BJ (cell line): ENCODE measurements at regions not wholly inside any gene's neighbourhood (a gene's known extent, or its start where the extent isn't known, plus 50 kb on each side); places are given as distances from the start of the nearest gene placed in this dataset.

Experiments used
- CTCF ChIA-PET: fragments of 350-600 bp; formaldehyde crosslinking; extraction: SDS; loops from one replicate; lab custom pipeline; 2021; ENCODE audit warnings: antibody characterized with exemption, inconsistent platforms; lab: Yijun Ruan, JAX
- POLR2A ChIA-PET: fragments of 300-600 bp; sonication (Branson Sonifier 250); formaldehyde crosslinking; extraction: SDS; loops from one replicate; lab custom pipeline; 2021; ENCODE audit warnings: antibody characterized with exemption; lab: Charles Lee
- DNase-seq: peaks from one replicate; pipeline ENCODE4 v3.0.0-alpha.2; 2011; ENCODE audit warnings: low read depth
- H3K27me3 ChIP-seq: 2 replicates; pipeline ENCODE4 v1.6.0; 2011; ENCODE audit warnings: low read length; ENCODE audit not compliant: control insufficient read depth, insufficient read depth
- H3K36me3 ChIP-seq: 2 replicates; pipeline ENCODE4 v1.5.1; 2011; ENCODE audit warnings: low read length; ENCODE audit not compliant: control insufficient read depth, insufficient read depth
- H3K4me3 ChIP-seq: 2 replicates; pipeline ENCODE4 v1.5.1; 2011; ENCODE audit warnings: low read depth, mild to moderate bottlenecking, control low read depth, low read length
- TF ChIP-seq, protein P1 (sequence below): IDR thresholded peaks from 2 replicates; pipeline ENCODE4 v1.5.1; 2011; ENCODE audit warnings: low read depth, mild to moderate bottlenecking, control low read depth, inconsistent platforms, low read length, moderate library complexity; ENCODE audit not compliant: insufficient read depth

DNA sequence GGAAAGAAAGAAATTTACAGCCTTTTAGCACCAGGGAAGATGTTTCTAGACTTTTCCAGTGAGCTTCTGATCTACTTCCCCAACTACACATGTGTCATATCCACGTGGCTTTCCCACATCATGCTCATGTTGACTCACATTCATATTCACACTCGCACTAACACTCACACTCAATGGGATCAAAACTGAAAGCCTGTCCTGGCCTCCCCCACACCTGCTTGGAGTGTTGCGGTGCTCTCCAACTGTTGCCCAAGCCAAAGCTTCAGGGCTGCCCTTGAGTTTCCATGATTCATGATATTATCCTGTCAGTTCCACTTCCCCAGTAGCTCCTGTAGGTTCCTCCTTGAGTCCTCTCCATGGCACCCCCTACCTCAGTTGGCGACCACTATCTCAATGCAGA is 444.4 kb downstream of the GATA3 start:
- TF ChIP-seq, protein P1, sequence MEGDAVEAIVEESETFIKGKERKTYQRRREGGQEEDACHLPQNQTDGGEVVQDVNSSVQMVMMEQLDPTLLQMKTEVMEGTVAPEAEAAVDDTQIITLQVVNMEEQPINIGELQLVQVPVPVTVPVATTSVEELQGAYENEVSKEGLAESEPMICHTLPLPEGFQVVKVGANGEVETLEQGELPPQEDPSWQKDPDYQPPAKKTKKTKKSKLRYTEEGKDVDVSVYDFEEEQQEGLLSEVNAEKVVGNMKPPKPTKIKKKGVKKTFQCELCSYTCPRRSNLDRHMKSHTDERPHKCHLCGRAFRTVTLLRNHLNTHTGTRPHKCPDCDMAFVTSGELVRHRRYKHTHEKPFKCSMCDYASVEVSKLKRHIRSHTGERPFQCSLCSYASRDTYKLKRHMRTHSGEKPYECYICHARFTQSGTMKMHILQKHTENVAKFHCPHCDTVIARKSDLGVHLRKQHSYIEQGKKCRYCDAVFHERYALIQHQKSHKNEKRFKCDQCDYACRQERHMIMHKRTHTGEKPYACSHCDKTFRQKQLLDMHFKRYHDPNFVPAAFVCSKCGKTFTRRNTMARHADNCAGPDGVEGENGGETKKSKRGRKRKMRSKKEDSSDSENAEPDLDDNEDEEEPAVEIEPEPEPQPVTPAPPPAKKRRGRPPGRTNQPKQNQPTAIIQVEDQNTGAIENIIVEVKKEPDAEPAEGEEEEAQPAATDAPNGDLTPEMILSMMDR = no peak
- DNase-seq = no peak
- ChIA-PET CTCF (no interaction called here), POLR2A (no interaction called here)
- Histone ChIP-seq H3K27me3 (no peaks in the 10 kb centered on the region), H3K4me3 (no peak overlapping the region), H3K36me3 (no peaks in the 10 kb centered on the region)

DNA sequence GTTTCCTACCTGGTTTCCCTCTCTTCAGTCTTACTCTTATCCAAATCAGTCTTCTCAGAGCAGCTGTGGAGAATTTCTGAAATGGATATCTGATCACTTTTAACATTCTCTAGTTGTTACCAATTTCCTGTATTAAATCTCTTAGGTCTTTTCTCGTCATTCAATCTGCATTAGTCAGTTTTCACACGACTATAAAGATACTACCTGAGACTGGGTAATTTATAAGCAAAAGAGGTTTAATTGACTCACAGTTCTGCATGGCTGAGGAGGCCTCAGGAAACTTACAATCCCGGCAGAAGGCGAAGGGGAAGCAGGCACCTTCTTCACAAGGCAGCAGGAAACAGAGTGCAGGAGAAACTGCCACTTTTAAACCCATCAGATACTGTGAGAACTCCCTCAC is 444.8 kb downstream of the GATA3 start:
- no peak for DNase-seq
- POLR2A ChIA-PET = no interaction called here
- TF ChIP-seq, protein P1 = no peak
- Histone ChIP-seq H3K36me3 (no peaks in the 10 kb centered on the region), H3K4me3 (no peak overlapping the region), H3K27me3 (no peaks in the 10 kb centered on the region)
- CTCF ChIA-PET = no interaction called here

DNA sequence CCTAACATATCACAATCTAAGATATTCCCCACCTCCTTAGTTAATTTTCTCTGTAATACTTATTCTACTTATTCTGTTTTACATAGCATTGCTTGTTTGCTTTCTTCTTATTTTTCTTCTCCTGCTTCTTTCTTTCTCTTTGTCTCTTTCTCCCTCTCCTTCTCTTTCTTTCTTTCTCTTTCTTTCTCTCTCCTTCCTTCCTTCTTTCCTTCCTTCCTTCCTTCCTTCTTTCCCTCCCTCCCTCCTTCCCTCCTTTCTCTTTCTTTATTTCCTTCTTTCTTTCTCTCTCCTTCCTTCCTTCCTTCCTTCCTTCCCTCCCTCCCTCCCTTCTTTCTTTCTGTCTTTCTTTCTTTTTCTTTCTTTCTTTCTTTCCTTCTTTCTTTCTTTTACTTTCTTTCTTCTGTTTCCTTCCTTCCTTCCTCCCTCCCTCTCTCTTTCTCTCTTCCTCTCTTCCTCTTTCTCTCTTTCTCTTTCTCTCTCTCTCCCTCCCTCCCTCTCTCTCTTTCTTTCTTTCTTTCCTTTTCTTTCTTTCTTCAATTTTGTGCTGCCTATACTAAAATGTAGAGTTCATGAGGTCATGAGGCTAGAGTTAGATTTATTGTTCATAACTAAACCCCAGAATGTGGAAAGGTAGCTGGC is 445.4 kb downstream of the GATA3 start:
- DNase-seq = no peak
- H3K4me3 ChIP-seq = no peak overlapping the region
- CTCF ChIA-PET = interaction anchor here (0.7 kb wide), 1 partner anchor 11 kb away, joined by 3 read pairs; no protein-coding TSS in a partner anchor
- no peaks in the 10 kb centered on the region for H3K27me3 ChIP-seq
- TF ChIP-seq, protein P1 = no peak
- POLR2A ChIA-PET = no interaction called here
- H3K36me3 ChIP-seq = no peaks in the 10 kb centered on the region

DNA sequence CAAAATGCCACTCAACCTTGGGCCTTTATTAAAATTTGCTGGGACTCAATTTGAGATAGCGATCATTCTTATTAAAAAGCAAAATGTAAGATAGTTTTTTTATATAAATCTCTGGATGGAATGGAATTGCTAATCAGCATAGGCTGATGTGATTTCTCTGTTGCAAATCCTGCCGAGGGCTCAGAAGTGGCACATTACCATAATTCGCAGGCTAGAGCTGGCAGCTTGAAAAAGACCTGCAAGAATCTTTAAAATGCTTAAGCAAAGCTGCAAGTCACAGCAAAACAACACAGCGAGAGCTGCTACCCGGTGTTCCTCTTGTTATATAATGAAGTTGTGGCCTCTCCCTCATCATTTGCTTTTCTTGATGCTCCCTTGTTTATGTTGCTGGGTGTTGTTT is 448.1 kb downstream of the GATA3 start:
- H3K27me3 ChIP-seq = no peaks in the 10 kb centered on the region
- ChIA-PET POLR2A (no interaction called here), CTCF (interaction anchor here (0.6 kb wide), 1 partner anchor 1000 kb away, joined by 3 read pairs; no protein-coding TSS in a partner anchor)
- no peak for DNase-seq
- TF ChIP-seq, protein P1 = no peak
- H3K4me3 ChIP-seq = no peak overlapping the region
- H3K36me3 ChIP-seq = no peaks in the 10 kb centered on the region

DNA sequence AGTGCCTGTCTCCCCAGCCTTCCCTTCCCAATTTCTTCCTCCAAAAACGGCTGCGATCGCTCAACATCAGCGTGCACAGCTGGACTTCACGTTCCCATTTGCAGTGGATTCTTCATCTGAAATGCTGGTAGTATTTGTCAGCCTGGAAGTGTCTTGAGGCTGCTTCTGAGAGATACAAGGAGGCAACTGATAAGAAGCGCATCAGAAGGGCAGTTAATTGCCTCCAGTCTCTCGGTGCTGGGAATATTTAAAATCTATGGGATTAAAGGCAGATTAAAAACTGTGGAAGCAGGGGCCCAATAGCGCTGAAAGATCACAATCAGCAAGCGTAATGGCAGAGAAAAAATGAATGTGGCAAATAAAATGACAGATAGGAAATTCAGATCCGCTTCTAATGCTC is 450.0 kb downstream of the GATA3 start:
- POLR2A ChIA-PET = no interaction called here
- CTCF ChIA-PET = no interaction called here
- Histone ChIP-seq H3K36me3 (no peaks in the 10 kb centered on the region), H3K27me3 (no peaks in the 10 kb centered on the region), H3K4me3 (no peak overlapping the region)
- TF ChIP-seq, protein P1 = no peak
- no peak for DNase-seq
